ENCODE measurements at regions not wholly inside any gene's neighbourhood (a gene's known extent, or its start where the extent isn't known, plus 50 kb on each side); places are given as distances from the start of the nearest gene placed in this dataset.

GRCh38 chr7:19508124-19508523 is 200.7 kb downstream of the POLR1F start:
- no peak for TF ChIP-seq CTCF (IDR thresholded peaks at IDR 0.05)
- TF ChIP-seq EP300 (IDR thresholded peaks at IDR 0.05), result no peak

All from gastroesophageal sphincter (tissue), 3 donors.